ENCODE measurements at regions not wholly inside any gene's neighbourhood (a gene's known extent, or its start where the extent isn't known, plus 50 kb on each side); places are given as distances from the start of the nearest gene placed in this dataset.
"Not testable (repeated sequence)": the region's sequence is repeated elsewhere in the genome, so short reads cannot be mapped to it uniquely, and the experiment has no call there.

DNA sequence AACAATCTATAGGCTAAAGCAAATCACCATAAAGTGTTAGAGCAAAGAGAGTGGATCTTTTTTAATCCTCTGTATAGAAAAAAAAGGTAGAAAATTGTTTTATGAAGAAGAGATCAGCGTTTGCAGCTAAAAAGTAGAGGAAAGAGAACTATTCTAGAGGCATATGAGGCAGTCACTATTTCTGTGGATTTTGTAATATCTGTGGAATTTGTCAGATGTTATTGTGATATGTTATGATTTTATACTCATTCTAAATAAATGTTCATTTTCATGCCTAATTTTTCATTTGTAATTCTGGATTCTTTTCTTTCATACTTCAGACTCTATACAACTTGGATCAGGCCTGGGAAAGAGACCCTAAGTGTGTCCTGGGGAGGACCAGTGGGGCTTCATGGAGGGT, 295.0 kb upstream of the LYZL1 start:
- Histone ChIP-seq H3K4me1 (no peaks in the 10 kb centered on the region), H3K27me3 (no peaks in the 10 kb centered on the region), H3K9me3 (no peaks in the 10 kb centered on the region), H3K27ac (no peak overlapping the region), H3K4me3 (no peak overlapping the region), H3K36me3 (no peaks in the 10 kb centered on the region)
- whole genome bisulfite sequencing, 2 donors: 71 to 73% methylated on average over 1 of the region's 1 CpG
- TF ChIP-seq, protein P1, sequence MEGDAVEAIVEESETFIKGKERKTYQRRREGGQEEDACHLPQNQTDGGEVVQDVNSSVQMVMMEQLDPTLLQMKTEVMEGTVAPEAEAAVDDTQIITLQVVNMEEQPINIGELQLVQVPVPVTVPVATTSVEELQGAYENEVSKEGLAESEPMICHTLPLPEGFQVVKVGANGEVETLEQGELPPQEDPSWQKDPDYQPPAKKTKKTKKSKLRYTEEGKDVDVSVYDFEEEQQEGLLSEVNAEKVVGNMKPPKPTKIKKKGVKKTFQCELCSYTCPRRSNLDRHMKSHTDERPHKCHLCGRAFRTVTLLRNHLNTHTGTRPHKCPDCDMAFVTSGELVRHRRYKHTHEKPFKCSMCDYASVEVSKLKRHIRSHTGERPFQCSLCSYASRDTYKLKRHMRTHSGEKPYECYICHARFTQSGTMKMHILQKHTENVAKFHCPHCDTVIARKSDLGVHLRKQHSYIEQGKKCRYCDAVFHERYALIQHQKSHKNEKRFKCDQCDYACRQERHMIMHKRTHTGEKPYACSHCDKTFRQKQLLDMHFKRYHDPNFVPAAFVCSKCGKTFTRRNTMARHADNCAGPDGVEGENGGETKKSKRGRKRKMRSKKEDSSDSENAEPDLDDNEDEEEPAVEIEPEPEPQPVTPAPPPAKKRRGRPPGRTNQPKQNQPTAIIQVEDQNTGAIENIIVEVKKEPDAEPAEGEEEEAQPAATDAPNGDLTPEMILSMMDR (IDR thresholded peaks at IDR 0.05): no peak
- TF ChIP-seq POLR2A (IDR thresholded peaks at IDR 0.05) (no peak), EP300 (IDR thresholded peaks at IDR 0.05) (no peak)
- no peak for DNase-seq (ENCODE audit: low spot score in 2 of 2)

DNA sequence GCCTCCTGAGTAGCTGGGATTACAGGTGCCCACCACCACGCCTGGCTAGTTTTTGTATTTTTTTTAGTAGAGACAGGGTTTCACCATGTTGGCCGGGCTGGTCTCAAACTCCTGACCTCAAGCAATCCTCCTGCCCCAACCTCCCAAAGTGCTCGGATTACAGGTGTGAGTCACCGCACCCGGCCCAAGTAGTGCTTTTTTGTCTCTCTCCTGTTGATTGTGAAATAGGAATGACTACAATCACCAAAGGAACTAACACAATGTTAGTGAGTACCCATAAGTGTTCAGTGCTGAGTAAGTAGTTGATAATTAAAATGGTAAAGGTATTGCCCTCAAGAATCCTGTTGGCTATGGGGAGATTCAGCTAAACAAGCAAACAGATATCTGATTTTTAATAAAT, 294.1 kb upstream of the LYZL1 start:
- H3K27ac ChIP-seq: not testable (repeated sequence)

DNA sequence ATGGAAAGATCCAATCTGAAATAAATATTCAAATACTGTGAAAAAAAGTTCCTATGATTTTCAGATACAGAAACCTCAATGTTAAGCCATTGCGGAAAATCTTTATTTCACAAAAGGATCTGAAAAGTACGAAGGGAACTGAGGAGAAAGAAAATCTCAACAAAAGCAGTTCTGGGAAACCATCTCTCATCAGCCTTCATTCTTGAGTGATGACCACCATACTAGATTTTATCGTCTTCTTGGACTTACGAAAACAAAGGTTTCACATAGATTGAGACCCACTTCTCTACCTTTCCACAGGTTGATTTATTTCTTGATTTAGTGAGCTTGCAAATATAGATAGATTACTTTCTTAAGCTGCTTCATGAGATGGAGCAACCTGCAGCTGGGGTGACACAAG, 293.4 kb upstream of the LYZL1 start:
- no peak for TF ChIP-seq POLR2A (IDR thresholded peaks at IDR 0.05)
- TF ChIP-seq EP300 (IDR thresholded peaks at IDR 0.05): no peak
- TF ChIP-seq, protein P1 (IDR thresholded peaks at IDR 0.05): no peak
- 96 to 98% methylated on average over 4 of the region's 4 CpGs for WGBS, 2 donors
- H3K4me1 ChIP-seq: no peaks in the 10 kb centered on the region

More for the DNA sequence above, 294.1 kb upstream of the LYZL1 start:
- WGBS, 2 donors: 96 to 97% methylated on average over 5 of the region's 5 CpGs
- H3K4me3 ChIP-seq; H3K36me3 ChIP-seq; H3K27me3 ChIP-seq; DNase-seq (ENCODE audit: low spot score in 2 of 2); H3K9me3 ChIP-seq; H3K4me1 ChIP-seq: not testable (repeated sequence)

DNA sequence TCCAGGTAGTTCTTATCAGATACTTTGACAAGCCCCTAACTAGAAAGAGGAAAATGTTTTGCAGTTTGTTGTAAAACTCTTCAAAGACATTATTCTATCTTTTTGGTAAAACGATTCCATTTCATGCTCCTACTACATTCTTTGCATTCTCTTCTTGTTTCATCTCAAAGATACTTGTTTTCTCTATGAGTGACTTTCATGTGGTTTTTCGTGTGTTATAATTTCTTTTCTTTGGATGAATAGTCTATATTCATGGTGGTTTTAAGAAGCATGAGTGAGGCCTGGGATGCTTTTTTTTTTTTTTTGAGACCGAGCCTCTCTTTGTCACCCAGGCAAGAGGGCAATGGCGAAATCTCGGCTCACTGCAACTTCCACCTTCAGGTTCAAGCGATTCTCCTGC, 292.5 kb upstream of the LYZL1 start:
- H3K36me3 ChIP-seq: no peaks in the 10 kb centered on the region
- H3K4me1 ChIP-seq: no peaks in the 10 kb centered on the region
- no peaks in the 10 kb centered on the region for H3K27me3 ChIP-seq
- no peak for TF ChIP-seq EP300 (IDR thresholded peaks at IDR 0.05)
- WGBS, 2 donors: 78% methylated on average over 6 of the region's 6 CpGs
- H3K27ac ChIP-seq: no peak overlapping the region
- DNase-seq (ENCODE audit: low spot score in 2 of 2): no peak
- no peaks in the 10 kb centered on the region for H3K9me3 ChIP-seq
- no peak overlapping the region for H3K4me3 ChIP-seq

More for the DNA sequence above, 293.4 kb upstream of the LYZL1 start:
- no peaks in the 10 kb centered on the region for H3K27me3 ChIP-seq
- no peak overlapping the region for H3K27ac ChIP-seq
- no peaks in the 10 kb centered on the region for H3K36me3 ChIP-seq
- H3K9me3 ChIP-seq: no peaks in the 10 kb centered on the region
- no peak for DNase-seq (ENCODE audit: low spot score in 2 of 2)
- no peak overlapping the region for H3K4me3 ChIP-seq

DNA sequence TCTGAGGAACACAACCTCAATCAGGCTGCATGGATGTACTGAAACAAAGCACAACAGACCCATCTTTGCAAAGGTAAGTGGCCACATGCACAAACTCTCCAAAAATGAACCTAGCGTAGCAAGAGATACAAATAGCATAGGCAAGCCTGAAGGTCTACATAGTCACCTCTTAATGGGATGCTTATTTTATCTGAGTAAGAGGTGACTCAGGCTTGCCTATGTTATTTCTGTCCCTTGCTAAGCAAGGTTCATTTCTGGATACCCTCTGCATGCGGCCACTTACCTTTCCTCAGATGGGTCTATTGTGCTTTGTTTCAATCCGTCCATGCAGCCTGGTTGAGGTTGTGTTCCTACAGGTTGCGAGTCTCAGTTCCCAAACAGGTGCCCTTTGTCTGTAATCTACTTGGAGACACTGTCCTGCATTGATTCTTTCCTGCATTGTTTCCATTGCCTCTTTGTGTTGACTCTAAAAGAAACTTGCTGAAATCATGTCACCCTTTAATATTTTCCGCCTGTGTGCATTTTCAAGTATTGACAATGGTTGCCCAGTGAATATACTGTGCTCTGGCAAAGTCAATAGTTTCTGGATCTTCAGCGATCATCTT, 291.8 kb upstream of the LYZL1 start:
- WGBS, 2 donors: 85 to 86% methylated on average over 6 of the region's 6 CpGs
- H3K36me3 ChIP-seq: no peaks in the 10 kb centered on the region
- DNase-seq (ENCODE audit: low spot score in 2 of 2): no peak
- no peaks in the 10 kb centered on the region for H3K27me3 ChIP-seq
- no peaks in the 10 kb centered on the region for H3K9me3 ChIP-seq
- no peaks in the 10 kb centered on the region for H3K4me1 ChIP-seq
- TF ChIP-seq EP300 (IDR thresholded peaks at IDR 0.05): no peak
- TF ChIP-seq, protein P1 (IDR thresholded peaks at IDR 0.05): no peak
- no peak for TF ChIP-seq POLR2A (IDR thresholded peaks at IDR 0.05)
- H3K27ac ChIP-seq: no peak overlapping the region
- H3K4me3 ChIP-seq: no peak overlapping the region

DNA sequence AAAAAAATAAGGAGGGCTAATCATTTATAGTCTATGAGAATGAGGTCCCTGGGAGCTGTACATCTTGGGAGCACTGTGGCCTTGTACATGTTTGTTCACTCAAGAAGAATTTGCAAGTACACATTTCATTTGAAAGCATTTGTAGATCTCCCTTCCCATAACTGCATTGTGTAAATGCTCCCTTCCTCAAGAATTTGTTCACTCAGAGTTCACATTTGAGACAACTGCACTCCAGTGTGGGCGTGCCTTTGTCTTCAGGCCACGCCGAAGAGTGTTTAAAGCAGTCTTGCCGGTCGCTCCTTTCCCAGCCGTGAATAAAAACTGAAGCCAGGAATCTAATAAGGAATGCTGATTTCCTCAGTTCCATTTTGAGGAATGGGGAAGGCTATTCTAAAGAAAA, 291.1 kb upstream of the LYZL1 start:
- 20 to 32% methylated on average over 6 of the region's 6 CpGs for WGBS, 2 donors
- TF ChIP-seq, protein P1 (IDR thresholded peaks at IDR 0.05): no peak
- TF ChIP-seq POLR2A (IDR thresholded peaks at IDR 0.05): no peak
- TF ChIP-seq EP300 (IDR thresholded peaks at IDR 0.05): no peak
- H3K9me3 ChIP-seq: no peaks in the 10 kb centered on the region
- H3K36me3 ChIP-seq: no peaks in the 10 kb centered on the region
- no peak for DNase-seq (ENCODE audit: low spot score in 2 of 2)
- peak overlapping the region in 1 of 4 donors; percentile 1 for H3K27ac ChIP-seq
- H3K4me3 ChIP-seq: no peak overlapping the region
- H3K4me1 ChIP-seq: no peaks in the 10 kb centered on the region
- H3K27me3 ChIP-seq: no peaks in the 10 kb centered on the region

Data from tibial nerve (tissue), 4 donors.